Midbrain (tissue), 1 donor: ENCODE measurements at regions not wholly inside any gene's neighbourhood (a gene's known extent, or its start where the extent isn't known, plus 50 kb on each side); places are given as distances from the start of the nearest gene placed in this dataset.

Source experiments
- DNase-seq: peaks from one replicate; lab custom pipeline; 2025; lab: John Stamatoyannopoulos, UW

GRCh38 chrX:120819126-120819525, 56.5 kb downstream of the CT47B1 start:
- DNase-seq, result no peak

GRCh38 chrX:120813982-120814381, 61.7 kb downstream of the CT47B1 start:
- DNase-seq, result no peak

- no peak for DNase-seq
Measured at GRCh38 chrX:120801426-120801825, 74.2 kb downstream of the CT47B1 start.

GRCh38 chrX:120797188-120797851, 78.3 kb downstream of the CT47B1 start:
- no peak for DNase-seq

- no peak for DNase-seq
Measured at GRCh38 chrX:120795301-120795700, 80.4 kb downstream of the CT47B1 start.

- no peak for DNase-seq
Measured at GRCh38 chrX:120794525-120794975, 81.1 kb downstream of the CT47B1 start.

- DNase-seq, result no peak
Measured at GRCh38 chrX:120793098-120793497, 82.6 kb downstream of the CT47B1 start.

GRCh38 chrX:120791013-120791643, 84.5 kb downstream of the CT47B1 start:
- no peak for DNase-seq

GRCh38 chrX:120790552-120790951, 85.1 kb downstream of the CT47B1 start:
- DNase-seq, result no peak

GRCh38 chrX:120790118-120790517, 85.5 kb downstream of the CT47B1 start:
- DNase-seq, result peak; percentile 83

- no peak for DNase-seq
Measured at GRCh38 chrX:120781403-120781802, 94.3 kb downstream of the CT47B1 start.

- DNase-seq, result no peak
Measured at GRCh38 chrX:120775959-120776358, 99.7 kb downstream of the CT47B1 start.

- DNase-seq, result no peak
Measured at GRCh38 chrX:120774606-120775005, 101.1 kb downstream of the CT47B1 start.

GRCh38 chrX:120773801-120774200, 101.9 kb downstream of the CT47B1 start:
- no peak for DNase-seq

GRCh38 chrX:120769576-120770341, 105.9 kb downstream of the CT47B1 start:
- DNase-seq, result no peak

- DNase-seq, result no peak
Measured at GRCh38 chrX:120768681-120769080, 107.0 kb downstream of the CT47B1 start.

GRCh38 chrX:120768254-120768653, 107.4 kb downstream of the CT47B1 start:
- no peak for DNase-seq

GRCh38 chrX:120763269-120763668, 112.4 kb downstream of the CT47B1 start:
- DNase-seq, result no peak

GRCh38 chrX:120761810-120762209, 113.9 kb downstream of the CT47B1 start:
- no peak for DNase-seq

- DNase-seq, result no peak
Measured at GRCh38 chrX:120759685-120760084, 116.0 kb downstream of the CT47B1 start.

- no peak for DNase-seq
Measured at GRCh38 chrX:120755066-120755846, 120.4 kb downstream of the CT47B1 start.
